TTC549 (cell line): ENCODE measurements at regions not wholly inside any gene's neighbourhood (a gene's known extent, or its start where the extent isn't known, plus 50 kb on each side); places are given as distances from the start of the nearest gene placed in this dataset.
"Not testable (repeated sequence)": the region's sequence is repeated elsewhere in the genome, so short reads cannot be mapped to it uniquely, and the experiment has no call there.

ENCODE experiments used
- FAIRE-seq: peaks from 2 replicates; lab custom pipeline; 2012; peaks lifted over from hg19 to GRCh38; lab: Jason Lieb, UNC

GRCh38 chr1:222415441-222415840 is 132.5 kb downstream of the HHIPL2 start:
- FAIRE-seq = no peak

GRCh38 chr1:222413991-222414549 is 133.8 kb downstream of the HHIPL2 start:
- no peak for FAIRE-seq

- no peak for FAIRE-seq
Measured at GRCh38 chr1:222413436-222413835, 134.5 kb downstream of the HHIPL2 start.

GRCh38 chr1:222404710-222405109 is 143.2 kb downstream of the HHIPL2 start:
- no peak for FAIRE-seq

GRCh38 chr1:222399197-222399596 is 148.7 kb downstream of the HHIPL2 start:
- FAIRE-seq = no peak

- FAIRE-seq = no peak
Measured at GRCh38 chr1:222394224-222394623, 153.7 kb downstream of the HHIPL2 start.

GRCh38 chr1:222392556-222392955 is 155.3 kb downstream of the HHIPL2 start:
- FAIRE-seq = no peak

- no peak for FAIRE-seq
Measured at GRCh38 chr1:222390181-222390580, 157.7 kb downstream of the HHIPL2 start.

- no peak for FAIRE-seq
Measured at GRCh38 chr1:222387007-222387814, 160.7 kb downstream of the HHIPL2 start.

GRCh38 chr1:222385955-222386354 is 161.9 kb downstream of the HHIPL2 start:
- FAIRE-seq = no peak

GRCh38 chr1:222385262-222385661 is 162.6 kb downstream of the HHIPL2 start:
- FAIRE-seq = no peak

- FAIRE-seq = no peak
Measured at GRCh38 chr1:222384531-222384930, 163.4 kb downstream of the HHIPL2 start.

GRCh38 chr1:222382171-222382570 is 165.7 kb downstream of the HHIPL2 start:
- FAIRE-seq = no peak

GRCh38 chr1:222377428-222378088 is 170.3 kb downstream of the HHIPL2 start:
- FAIRE-seq = no peak

- FAIRE-seq = not testable (repeated sequence)
Measured at GRCh38 chr1:222376791-222377190, 171.1 kb downstream of the HHIPL2 start.

GRCh38 chr1:222375701-222376100 is 172.2 kb downstream of the HHIPL2 start:
- no peak for FAIRE-seq

GRCh38 chr1:222373831-222374602 is 173.9 kb downstream of the HHIPL2 start:
- no peak for FAIRE-seq

GRCh38 chr1:222373216-222373615 is 174.7 kb downstream of the HHIPL2 start:
- no peak for FAIRE-seq

- no peak for FAIRE-seq
Measured at GRCh38 chr1:222372221-222372620, 175.7 kb downstream of the HHIPL2 start.

- no peak for FAIRE-seq
Measured at GRCh38 chr1:222370913-222371675, 176.8 kb downstream of the HHIPL2 start.

- no peak for FAIRE-seq
Measured at GRCh38 chr1:222370081-222370912, 177.6 kb downstream of the HHIPL2 start.
